PC-3 (cell line): ENCODE measurements at regions not wholly inside any gene's neighbourhood (a gene's known extent, or its start where the extent isn't known, plus 50 kb on each side); places are given as distances from the start of the nearest gene placed in this dataset.

Experiments used
- ATAC-seq: fragments of 200-7000 bp; cut with Tn5 transposase; 2 replicates; pipeline ENCODE4 v1.9.1; 2020; ENCODE audit warnings: mild to moderate bottlenecking, moderate library complexity
- BruUV-seq: library from RNA; stranded (reverse); fragments of 400-500 nt; replicated peaks from 2 replicates; lab custom pipeline; 2021; lab: Mats Ljungman, UMichigan
- CTCF ChIA-PET: fragments of 300-600 bp; sonication (Branson Sonifier 250); formaldehyde crosslinking; loops from one replicate; lab custom pipeline; 2022; ENCODE audit warnings: antibody characterized with exemption; lab: Charles Lee
- POLR2A ChIA-PET: fragments of 300-600 bp; sonication (Branson Sonifier 250); formaldehyde crosslinking; loops from one replicate; lab custom pipeline; 2022; ENCODE audit warnings: antibody characterized with exemption; ENCODE audit not compliant: unreplicated experiment; lab: Charles Lee
- DNase-seq: peaks from one replicate; pipeline ENCODE4 v3.0.0-alpha.2; 2015
- H2AFZ ChIP-seq: fragments of 300-600 bp; sonication (generic); 2 replicates; pipeline ENCODE4 v1.6.0; 2016; ENCODE audit warnings: antibody characterized with exemption, low read length
- H3F3A ChIP-seq: fragments of 300-600 bp; sonication (generic); one replicate; pipeline ENCODE4 v1.6.0; 2017; ENCODE audit warnings: antibody characterized with exemption, low read length, control low read depth, mild to moderate bottlenecking; ENCODE audit not compliant: unreplicated experiment
- H3K27ac ChIP-seq: fragments of 300-600 bp; sonication (generic); 2 replicates; pipeline ENCODE4 v1.5.1; 2016; ENCODE audit warnings: mild to moderate bottlenecking, low read length
- H3K27me3 ChIP-seq: fragments of 300-600 bp; sonication (generic); 2 replicates; pipeline ENCODE4 v1.6.1; 2016; ENCODE audit warnings: low read length, mixed read lengths
- H3K36me3 ChIP-seq: fragments of 300-600 bp; sonication (generic); 2 replicates; pipeline ENCODE4 v1.6.1; 2016; ENCODE audit warnings: low read depth, mixed run types, low read length, mixed read lengths
- H3K4me1 ChIP-seq: fragments of 300-600 bp; sonication (generic); 2 replicates; pipeline ENCODE4 v1.5.1; 2016; ENCODE audit warnings: low read length; ENCODE audit not compliant: insufficient read depth
- H3K4me2 ChIP-seq: fragments of 300-600 bp; sonication (generic); 2 replicates; pipeline ENCODE4 v1.6.0; 2016; ENCODE audit warnings: low read length
- H3K4me3 ChIP-seq: fragments of 300-600 bp; sonication (generic); 2 replicates; pipeline ENCODE4 v1.5.1; 2016; ENCODE audit warnings: mild to moderate bottlenecking, low read length, mixed read lengths
- H3K79me2 ChIP-seq: fragments of 300-600 bp; sonication (generic); 2 replicates; pipeline ENCODE4 v1.6.1; 2017; ENCODE audit warnings: low read length, mixed read lengths
- H3K9ac ChIP-seq: fragments of 300-600 bp; sonication (generic); 2 replicates; pipeline ENCODE4 v1.6.0; 2016; ENCODE audit warnings: mild to moderate bottlenecking, low read length
- H3K9me2 ChIP-seq: fragments of 300-600 bp; sonication (generic); replicated peaks from 2 replicates; pipeline ENCODE4 v1.6.1; 2016; ENCODE audit warnings: mixed run types, low read length, mixed read lengths
- H3K9me3 ChIP-seq: fragments of 300-600 bp; sonication (generic); 2 replicates; pipeline ENCODE4 v1.6.1; 2016; ENCODE audit warnings: low read length, mixed read lengths
- H4K20me1 ChIP-seq: fragments of 300-600 bp; sonication (generic); 2 replicates; pipeline ENCODE4 v1.6.1; 2016; ENCODE audit warnings: low read length, mixed read lengths
- EZH2 ChIP-seq: fragments of 300-600 bp; sonication (generic); IDR thresholded peaks from one replicate; pipeline ENCODE4 v1.6.1; 2017; ENCODE audit warnings: antibody characterized with exemption, mild to moderate bottlenecking, low read length; ENCODE audit not compliant: unreplicated experiment
- EZH2phosphoT487 ChIP-seq: fragments of 300-600 bp; sonication (generic); IDR thresholded peaks from 2 replicates; pipeline ENCODE4 v1.6.1; 2018; ENCODE audit warnings: mild to moderate bottlenecking, antibody characterized with exemption, low read length, borderline replicate concordance
- intact Hi-C: fragments of 100-400 bp; cut with micrococcal nuclease; formaldehyde crosslinking; loops from 2 replicates; pipeline ENCODE4 v1.9.0; 2023
- TF ChIP-seq, protein P1 (sequence below): fragments of 300-600 bp; sonication (generic); conservative IDR thresholded peaks from 2 replicates; pipeline ENCODE4 v1.5.1; 2017; ENCODE audit warnings: antibody characterized with exemption, low read depth, mild to moderate bottlenecking, low read length

DNA sequence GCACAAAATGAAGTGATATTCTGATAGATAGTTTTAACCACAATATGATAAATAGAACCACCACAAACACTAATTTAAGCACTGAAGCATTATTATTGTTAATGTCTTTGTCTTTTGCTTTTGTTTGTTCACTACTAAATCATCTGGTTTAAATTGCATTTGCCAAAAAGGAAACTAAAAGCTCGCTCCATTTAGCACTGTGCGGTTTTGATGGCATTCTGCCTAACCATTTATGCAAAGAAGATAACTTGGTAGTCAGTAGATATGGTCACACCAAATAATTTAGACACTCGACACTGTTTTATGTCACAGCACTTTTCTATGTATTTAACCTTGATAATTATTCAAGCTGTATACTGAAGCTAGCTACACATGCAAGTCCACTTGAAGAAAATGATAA is 849.8 kb upstream of the CDH6 start:
- intact Hi-C loops, result no loop called here
- no peaks in the 10 kb centered on the region for H3K9me3 ChIP-seq
- CTCF ChIA-PET, result no interaction called here
- TF ChIP-seq EZH2phosphoT487, result no peak
- TF ChIP-seq, protein P1, sequence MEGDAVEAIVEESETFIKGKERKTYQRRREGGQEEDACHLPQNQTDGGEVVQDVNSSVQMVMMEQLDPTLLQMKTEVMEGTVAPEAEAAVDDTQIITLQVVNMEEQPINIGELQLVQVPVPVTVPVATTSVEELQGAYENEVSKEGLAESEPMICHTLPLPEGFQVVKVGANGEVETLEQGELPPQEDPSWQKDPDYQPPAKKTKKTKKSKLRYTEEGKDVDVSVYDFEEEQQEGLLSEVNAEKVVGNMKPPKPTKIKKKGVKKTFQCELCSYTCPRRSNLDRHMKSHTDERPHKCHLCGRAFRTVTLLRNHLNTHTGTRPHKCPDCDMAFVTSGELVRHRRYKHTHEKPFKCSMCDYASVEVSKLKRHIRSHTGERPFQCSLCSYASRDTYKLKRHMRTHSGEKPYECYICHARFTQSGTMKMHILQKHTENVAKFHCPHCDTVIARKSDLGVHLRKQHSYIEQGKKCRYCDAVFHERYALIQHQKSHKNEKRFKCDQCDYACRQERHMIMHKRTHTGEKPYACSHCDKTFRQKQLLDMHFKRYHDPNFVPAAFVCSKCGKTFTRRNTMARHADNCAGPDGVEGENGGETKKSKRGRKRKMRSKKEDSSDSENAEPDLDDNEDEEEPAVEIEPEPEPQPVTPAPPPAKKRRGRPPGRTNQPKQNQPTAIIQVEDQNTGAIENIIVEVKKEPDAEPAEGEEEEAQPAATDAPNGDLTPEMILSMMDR, result no peak
- TF ChIP-seq EZH2, result no peak
- H3K27ac ChIP-seq, result no peak overlapping the region
- DNase-seq (no peak), ATAC-seq (no peak)
- H3K79me2 ChIP-seq, result no peaks in the 10 kb centered on the region
- H3F3A ChIP-seq, result no peaks in the 10 kb centered on the region
- H3K4me2 ChIP-seq, result no peak overlapping the region
- no TSS peak for BruUV-seq
- no peak overlapping the region for H3K9ac ChIP-seq
- H3K27me3 ChIP-seq, result no peaks in the 10 kb centered on the region
- no peaks in the 10 kb centered on the region for H3K36me3 ChIP-seq
- no peak overlapping the region for H2AFZ ChIP-seq
- peaks cover 19% of the 10 kb centered on the region for H3K4me1 ChIP-seq
- no peaks in the 10 kb centered on the region for H4K20me1 ChIP-seq
- H3K4me3 ChIP-seq, result no peak overlapping the region
- no peaks in the 10 kb centered on the region for H3K9me2 ChIP-seq
- POLR2A ChIA-PET, result no interaction called here

DNA sequence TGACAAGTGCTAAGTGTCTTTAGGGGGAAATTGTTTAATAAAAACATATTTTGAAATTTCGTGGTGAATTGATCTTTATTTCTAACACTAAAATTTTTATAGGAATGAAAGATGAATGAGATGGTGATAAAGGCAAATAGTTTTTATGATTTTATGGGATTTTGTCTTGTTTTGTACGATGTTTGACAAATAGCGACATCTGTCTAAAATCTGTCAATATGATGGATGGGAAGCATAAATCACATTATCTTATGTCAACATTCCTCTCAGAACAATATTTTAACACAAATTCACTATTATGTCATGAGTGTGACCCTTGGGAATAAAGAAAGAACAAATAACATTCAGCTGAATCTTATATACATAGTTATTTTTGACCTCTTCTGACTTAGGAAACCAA is 852.0 kb upstream of the CDH6 start:
- no TSS peak for BruUV-seq
- H3F3A ChIP-seq, result no peaks in the 10 kb centered on the region

DNA sequence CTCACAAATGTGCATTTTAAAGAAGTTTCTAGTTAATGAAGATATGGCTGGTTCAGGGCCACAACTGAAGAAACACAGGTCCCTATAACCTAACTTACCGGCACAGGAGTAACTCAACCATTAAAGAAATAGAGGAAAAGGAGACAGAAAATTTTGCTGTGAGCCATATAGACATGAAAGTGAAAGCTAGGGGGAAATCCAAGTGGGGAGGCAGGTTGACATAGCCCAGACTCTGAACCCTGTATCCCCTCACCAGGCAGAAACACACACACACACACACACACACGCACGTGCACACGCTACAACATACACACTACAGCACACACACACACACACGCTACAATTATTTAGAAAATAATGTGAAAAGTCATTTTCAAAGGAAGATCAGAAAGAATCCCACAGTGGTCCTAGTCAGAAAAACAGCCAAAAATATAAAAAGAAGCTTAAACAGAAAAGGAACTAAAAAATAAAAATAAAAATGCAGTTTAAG is 856.4 kb upstream of the CDH6 start:
- no peak for ATAC-seq
- CTCF ChIA-PET, result no interaction called here
- no peak for DNase-seq
- H3F3A ChIP-seq, result no peaks in the 10 kb centered on the region
- no peaks in the 10 kb centered on the region for H3K79me2 ChIP-seq
- H3K4me2 ChIP-seq, result no peak overlapping the region
- H3K9me2 ChIP-seq, result no peaks in the 10 kb centered on the region
- BruUV-seq, result no TSS peak
- intact Hi-C loops, result no loop called here
- H3K9ac ChIP-seq, result no peak overlapping the region
- no peak overlapping the region for H2AFZ ChIP-seq
- no peaks in the 10 kb centered on the region for H4K20me1 ChIP-seq
- H3K4me1 ChIP-seq, result peaks cover 27% of the 10 kb centered on the region
- TF ChIP-seq EZH2, result no peak
- TF ChIP-seq, protein P1, result no peak
- H3K4me3 ChIP-seq, result no peak overlapping the region
- H3K27me3 ChIP-seq, result no peaks in the 10 kb centered on the region
- POLR2A ChIA-PET, result no interaction called here
- no peaks in the 10 kb centered on the region for H3K36me3 ChIP-seq
- no peak overlapping the region for H3K27ac ChIP-seq
- no peaks in the 10 kb centered on the region for H3K9me3 ChIP-seq

More for the DNA sequence above, 852.0 kb upstream of the CDH6 start:
- Histone ChIP-seq H2AFZ (no peak overlapping the region), H3K4me1 (peaks cover 27% of the 10 kb centered on the region), H4K20me1 (no peaks in the 10 kb centered on the region), H3K79me2 (no peaks in the 10 kb centered on the region), H3K4me3 (no peak overlapping the region), H3K9me2 (no peaks in the 10 kb centered on the region), H3K27ac (no peak overlapping the region), H3K9me3 (no peaks in the 10 kb centered on the region), H3K9ac (no peak overlapping the region), H3K4me2 (no peak overlapping the region), H3K27me3 (no peaks in the 10 kb centered on the region), H3K36me3 (no peaks in the 10 kb centered on the region)
- ChIA-PET CTCF (no interaction called here), POLR2A (no interaction called here)
- no peak for ATAC-seq
- no peak for TF ChIP-seq EZH2phosphoT487
- TF ChIP-seq EZH2, result no peak
- TF ChIP-seq, protein P1, result no peak
- peak; percentile 17 for DNase-seq
- intact Hi-C loops, result no loop called here
